GM06990 (cell line): ENCODE measurements at regions not wholly inside any gene's neighbourhood (a gene's known extent, or its start where the extent isn't known, plus 50 kb on each side); places are given as distances from the start of the nearest gene placed in this dataset.

Experiments
- DNase-seq: peaks from one replicate; pipeline ENCODE4 v3.0.0-alpha.2; 2011; ENCODE audit not compliant: insufficient read length; ENCODE audit errors: extremely low read depth
- H3K27me3 ChIP-seq: replicated peaks from 2 replicates; pipeline ENCODE4 v1.6.0; 2011; ENCODE audit warnings: low read length; ENCODE audit not compliant: control insufficient read depth, insufficient read depth
- H3K36me3 ChIP-seq: 2 replicates; pipeline ENCODE4 v1.5.1; 2011; ENCODE audit warnings: low read length; ENCODE audit not compliant: control insufficient read depth, insufficient read depth
- H3K4me3 ChIP-seq: replicated peaks from 2 replicates; pipeline ENCODE4 v1.5.1; 2011; ENCODE audit warnings: low read depth, mild to moderate bottlenecking, control low read depth, low read length
- TF ChIP-seq, protein P1 (sequence below): IDR thresholded peaks from 2 replicates; pipeline ENCODE4 v1.5.1; 2011; ENCODE audit warnings: low read length, control low read depth, mild to moderate bottlenecking, inconsistent platforms; ENCODE audit not compliant: insufficient read depth, poor library complexity, severe bottlenecking

- no peak overlapping the region for H3K4me3 ChIP-seq
- TF ChIP-seq, protein P1, sequence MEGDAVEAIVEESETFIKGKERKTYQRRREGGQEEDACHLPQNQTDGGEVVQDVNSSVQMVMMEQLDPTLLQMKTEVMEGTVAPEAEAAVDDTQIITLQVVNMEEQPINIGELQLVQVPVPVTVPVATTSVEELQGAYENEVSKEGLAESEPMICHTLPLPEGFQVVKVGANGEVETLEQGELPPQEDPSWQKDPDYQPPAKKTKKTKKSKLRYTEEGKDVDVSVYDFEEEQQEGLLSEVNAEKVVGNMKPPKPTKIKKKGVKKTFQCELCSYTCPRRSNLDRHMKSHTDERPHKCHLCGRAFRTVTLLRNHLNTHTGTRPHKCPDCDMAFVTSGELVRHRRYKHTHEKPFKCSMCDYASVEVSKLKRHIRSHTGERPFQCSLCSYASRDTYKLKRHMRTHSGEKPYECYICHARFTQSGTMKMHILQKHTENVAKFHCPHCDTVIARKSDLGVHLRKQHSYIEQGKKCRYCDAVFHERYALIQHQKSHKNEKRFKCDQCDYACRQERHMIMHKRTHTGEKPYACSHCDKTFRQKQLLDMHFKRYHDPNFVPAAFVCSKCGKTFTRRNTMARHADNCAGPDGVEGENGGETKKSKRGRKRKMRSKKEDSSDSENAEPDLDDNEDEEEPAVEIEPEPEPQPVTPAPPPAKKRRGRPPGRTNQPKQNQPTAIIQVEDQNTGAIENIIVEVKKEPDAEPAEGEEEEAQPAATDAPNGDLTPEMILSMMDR, result no peak
- H3K36me3 ChIP-seq, result no peaks in the 10 kb centered on the region
These were observed 744.7 kb upstream of the CXADR start for GRCh38 chr21:16768096-16768495.

DNA sequence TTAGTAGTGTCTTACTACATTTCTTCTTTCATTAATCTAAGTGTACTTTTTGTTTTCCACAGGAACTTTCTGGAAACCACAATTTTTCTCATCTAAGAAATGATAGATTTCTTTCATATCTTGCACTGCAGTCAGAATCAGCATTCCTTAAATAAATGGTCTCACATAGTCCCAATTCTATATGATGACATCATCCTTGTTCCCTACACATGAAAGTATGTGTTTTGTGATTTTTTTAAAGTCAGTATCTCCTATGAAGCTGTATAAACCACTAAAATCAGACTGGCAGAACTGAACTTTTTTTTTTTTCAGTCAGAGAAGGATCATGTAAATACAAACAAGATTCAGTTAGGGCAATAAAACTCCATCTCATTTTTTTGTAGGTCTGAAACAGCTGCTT is 742.6 kb upstream of the CXADR start:
- Histone ChIP-seq H3K4me3 (no peak overlapping the region), H3K27me3 (no peaks in the 10 kb centered on the region), H3K36me3 (no peaks in the 10 kb centered on the region)
- TF ChIP-seq, protein P1, result no peak
- DNase-seq, result no peak

More at GRCh38 chr21:16768096-16768495, 744.7 kb upstream of the CXADR start:
- H3K27me3 ChIP-seq, result no peaks in the 10 kb centered on the region
- DNase-seq, result no peak

GRCh38 chr21:16773206-16773605 is 739.6 kb upstream of the CXADR start:
- TF ChIP-seq, protein P1, result no peak
- no peak overlapping the region for H3K4me3 ChIP-seq
- DNase-seq, result no peak
- H3K27me3 ChIP-seq, result no peaks in the 10 kb centered on the region
- H3K36me3 ChIP-seq, result no peaks in the 10 kb centered on the region

GRCh38 chr21:16775076-16775475 is 737.8 kb upstream of the CXADR start:
- Histone ChIP-seq H3K36me3 (no peaks in the 10 kb centered on the region), H3K4me3 (no peak overlapping the region), H3K27me3 (no peaks in the 10 kb centered on the region)
- no peak for DNase-seq
- TF ChIP-seq, protein P1, result no peak

GRCh38 chr21:16777041-16777720 is 735.7 kb upstream of the CXADR start:
- Histone ChIP-seq H3K36me3 (no peaks in the 10 kb centered on the region), H3K27me3 (no peaks in the 10 kb centered on the region), H3K4me3 (no peak overlapping the region)
- no peak for DNase-seq
- TF ChIP-seq, protein P1, result no peak

GRCh38 chr21:16788584-16788983 is 724.3 kb upstream of the CXADR start:
- H3K27me3 ChIP-seq, result no peaks in the 10 kb centered on the region
- no peak for DNase-seq
- TF ChIP-seq, protein P1, result no peak
- H3K4me3 ChIP-seq, result no peak overlapping the region
- H3K36me3 ChIP-seq, result no peaks in the 10 kb centered on the region
